ENCODE measurements at regions not wholly inside any gene's neighbourhood (a gene's known extent, or its start where the extent isn't known, plus 50 kb on each side); places are given as distances from the start of the nearest gene placed in this dataset.

DNA sequence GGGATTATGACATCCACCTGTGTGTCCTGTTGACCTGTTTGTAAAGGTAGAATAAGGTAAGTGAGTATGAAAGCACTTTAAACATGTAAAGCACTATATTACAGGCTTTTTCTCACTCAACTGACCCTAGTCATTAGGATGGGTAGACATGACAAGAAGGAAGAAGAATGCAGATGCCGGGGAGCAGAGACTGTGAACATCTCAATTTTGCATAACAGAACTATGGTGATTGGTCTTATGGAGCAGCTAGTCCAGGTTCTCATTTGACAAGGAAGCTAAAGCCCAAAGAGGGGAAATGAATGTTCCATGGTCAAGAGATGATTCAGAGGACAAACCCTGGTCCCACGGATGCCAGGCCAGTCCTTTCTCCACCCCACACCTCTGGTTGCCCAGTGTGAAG lies 200.1 kb upstream of the BCL6 start:
- ChIA-PET CTCF (no interaction called here), POLR2A (no interaction called here), SMC1A (ENCODE audit: uncharacterized antibody, unreplicated experiment) (interaction anchor here (1.3 kb wide), 1 partner anchor 17 kb away, joined by 3 read pairs; no protein-coding TSS in a partner anchor), RAD21 (ENCODE audit: unreplicated experiment) (no interaction called here)
- H3K4me1 ChIP-seq (ENCODE audit: control insufficient read depth, insufficient read depth, low read length): peaks cover 6% of the 10 kb centered on the region; the same call in 1 of the 2 replicates
- H3K27ac ChIP-seq (ENCODE audit: control insufficient read depth, insufficient read depth): no peak overlapping the region
- TF ChIP-seq HDAC6 (IDR thresholded peaks at IDR 0.05; ENCODE audit: unreplicated experiment) (no peak), CREB1 (IDR thresholded peaks at IDR 0.05; ENCODE audit: low read depth) (no peak), SMARCA5 (IDR thresholded peaks at IDR 0.05) (no peak), FOXM1 (IDR thresholded peaks at IDR 0.05; ENCODE audit: low read depth, low read length) (no peak), ZNF384 (IDR thresholded peaks at IDR 0.05; ENCODE audit: borderline replicate concordance, low read depth, low read length) (no peak), NFIC (IDR thresholded peaks at IDR 0.05; ENCODE audit: low read depth, low read length) (no peak), SMAD5 (IDR thresholded peaks at IDR 0.05; ENCODE audit: low read depth) (no peak)
- TF ChIP-seq, protein P1, sequence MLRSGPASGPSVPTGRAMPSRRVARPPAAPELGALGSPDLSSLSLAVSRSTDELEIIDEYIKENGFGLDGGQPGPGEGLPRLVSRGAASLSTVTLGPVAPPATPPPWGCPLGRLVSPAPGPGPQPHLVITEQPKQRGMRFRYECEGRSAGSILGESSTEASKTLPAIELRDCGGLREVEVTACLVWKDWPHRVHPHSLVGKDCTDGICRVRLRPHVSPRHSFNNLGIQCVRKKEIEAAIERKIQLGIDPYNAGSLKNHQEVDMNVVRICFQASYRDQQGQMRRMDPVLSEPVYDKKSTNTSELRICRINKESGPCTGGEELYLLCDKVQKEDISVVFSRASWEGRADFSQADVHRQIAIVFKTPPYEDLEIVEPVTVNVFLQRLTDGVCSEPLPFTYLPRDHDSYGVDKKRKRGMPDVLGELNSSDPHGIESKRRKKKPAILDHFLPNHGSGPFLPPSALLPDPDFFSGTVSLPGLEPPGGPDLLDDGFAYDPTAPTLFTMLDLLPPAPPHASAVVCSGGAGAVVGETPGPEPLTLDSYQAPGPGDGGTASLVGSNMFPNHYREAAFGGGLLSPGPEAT (IDR thresholded peaks at IDR 0.05; ENCODE audit: low read depth): no peak
- TF ChIP-seq, protein P2, sequence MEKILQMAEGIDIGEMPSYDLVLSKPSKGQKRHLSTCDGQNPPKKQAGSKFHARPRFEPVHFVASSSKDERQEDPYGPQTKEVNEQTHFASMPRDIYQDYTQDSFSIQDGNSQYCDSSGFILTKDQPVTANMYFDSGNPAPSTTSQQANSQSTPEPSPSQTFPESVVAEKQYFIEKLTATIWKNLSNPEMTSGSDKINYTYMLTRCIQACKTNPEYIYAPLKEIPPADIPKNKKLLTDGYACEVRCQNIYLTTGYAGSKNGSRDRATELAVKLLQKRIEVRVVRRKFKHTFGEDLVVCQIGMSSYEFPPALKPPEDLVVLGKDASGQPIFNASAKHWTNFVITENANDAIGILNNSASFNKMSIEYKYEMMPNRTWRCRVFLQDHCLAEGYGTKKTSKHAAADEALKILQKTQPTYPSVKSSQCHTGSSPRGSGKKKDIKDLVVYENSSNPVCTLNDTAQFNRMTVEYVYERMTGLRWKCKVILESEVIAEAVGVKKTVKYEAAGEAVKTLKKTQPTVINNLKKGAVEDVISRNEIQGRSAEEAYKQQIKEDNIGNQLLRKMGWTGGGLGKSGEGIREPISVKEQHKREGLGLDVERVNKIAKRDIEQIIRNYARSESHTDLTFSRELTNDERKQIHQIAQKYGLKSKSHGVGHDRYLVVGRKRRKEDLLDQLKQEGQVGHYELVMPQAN (conservative IDR thresholded peaks at IDR 0.05): no peak
- H3K4me3 ChIP-seq: no peak overlapping the region
- intact Hi-C loops (cut with micrococcal nuclease; ENCODE audit: unreplicated experiment) (no loop called here), in situ Hi-C loops (cut with MboI) (no loop called here)
- BruUV-seq (replicated peaks): no TSS peak
- H3K9me3 ChIP-seq (replicated peaks; ENCODE audit: control insufficient read depth, insufficient read depth, low read length): no peaks in the 10 kb centered on the region
- no peak overlapping the region for H3K9ac ChIP-seq (ENCODE audit: control insufficient read depth, insufficient read depth, low read length)
- H2AFZ ChIP-seq (ENCODE audit: control insufficient read depth, low read depth, low read length): no peak overlapping the region
- no peaks in the 10 kb centered on the region for H3K79me2 ChIP-seq (ENCODE audit: control insufficient read depth, insufficient read depth, low read length)
- DNase-seq (ENCODE audit: low read depth, low spot score): no peak
- H3K36me3 ChIP-seq (ENCODE audit: control insufficient read depth in 2 of 2, insufficient read depth in 2 of 2, low read length in 1 of 2): no peaks in the 10 kb centered on the region
- no peak overlapping the region for H3K4me2 ChIP-seq (ENCODE audit: control insufficient read depth, insufficient read depth)
- 39% methylated on average over 2 of the region's 2 CpGs for WGBS (ENCODE audit: insufficient coverage, insufficient replicate concordance, low lambda C conversion rate, missing lambda C conversion rate)
- H3K27me3 ChIP-seq (replicated peaks in 1 of 2; ENCODE audit: control insufficient read depth in 2 of 2, insufficient read depth in 2 of 2, low read length in 1 of 2): peaks cover 16 to 22% of the 10 kb centered on the region in 2 experiments; a peak in 3 of 4 replicates
- ATAC-seq: no peak
- FAIRE-seq: no peak
- H4K20me1 ChIP-seq (ENCODE audit: control insufficient read depth, insufficient read depth): no peaks in the 10 kb centered on the region; the same call in 1 of the 2 replicates
